ENCODE measurements at regions not wholly inside any gene's neighbourhood (a gene's known extent, or its start where the extent isn't known, plus 50 kb on each side); places are given as distances from the start of the nearest gene placed in this dataset.

DNA sequence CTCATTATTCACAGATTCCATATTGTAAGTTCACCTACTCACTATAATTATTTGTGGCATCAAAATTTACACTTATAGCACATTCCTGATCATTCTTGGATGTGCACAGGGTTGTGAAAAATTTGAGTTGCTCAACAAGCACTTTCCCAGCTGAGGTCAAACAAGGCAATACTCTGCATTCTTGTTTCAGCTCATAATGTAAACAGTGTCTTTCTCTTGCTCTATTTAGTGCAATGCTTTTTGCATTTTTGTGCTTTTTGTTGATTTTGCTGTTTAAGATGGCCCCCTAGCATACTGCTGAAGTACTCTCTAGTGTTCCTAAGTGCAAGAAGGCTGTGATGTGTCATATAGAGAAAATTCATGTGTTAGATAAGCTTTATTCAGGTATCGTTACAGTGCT, 66.7 kb upstream of the TNIK start:
- TF ChIP-seq, protein P1, sequence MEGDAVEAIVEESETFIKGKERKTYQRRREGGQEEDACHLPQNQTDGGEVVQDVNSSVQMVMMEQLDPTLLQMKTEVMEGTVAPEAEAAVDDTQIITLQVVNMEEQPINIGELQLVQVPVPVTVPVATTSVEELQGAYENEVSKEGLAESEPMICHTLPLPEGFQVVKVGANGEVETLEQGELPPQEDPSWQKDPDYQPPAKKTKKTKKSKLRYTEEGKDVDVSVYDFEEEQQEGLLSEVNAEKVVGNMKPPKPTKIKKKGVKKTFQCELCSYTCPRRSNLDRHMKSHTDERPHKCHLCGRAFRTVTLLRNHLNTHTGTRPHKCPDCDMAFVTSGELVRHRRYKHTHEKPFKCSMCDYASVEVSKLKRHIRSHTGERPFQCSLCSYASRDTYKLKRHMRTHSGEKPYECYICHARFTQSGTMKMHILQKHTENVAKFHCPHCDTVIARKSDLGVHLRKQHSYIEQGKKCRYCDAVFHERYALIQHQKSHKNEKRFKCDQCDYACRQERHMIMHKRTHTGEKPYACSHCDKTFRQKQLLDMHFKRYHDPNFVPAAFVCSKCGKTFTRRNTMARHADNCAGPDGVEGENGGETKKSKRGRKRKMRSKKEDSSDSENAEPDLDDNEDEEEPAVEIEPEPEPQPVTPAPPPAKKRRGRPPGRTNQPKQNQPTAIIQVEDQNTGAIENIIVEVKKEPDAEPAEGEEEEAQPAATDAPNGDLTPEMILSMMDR (IDR thresholded peaks at IDR 0.05) = no peak
- TF ChIP-seq POLR2A (IDR thresholded peaks at IDR 0.05) = no peak
